Naive thymus-derived CD4-positive, alpha-beta T cell (primary cell): ENCODE measurements at regions not wholly inside any gene's neighbourhood (a gene's known extent, or its start where the extent isn't known, plus 50 kb on each side); places are given as distances from the start of the nearest gene placed in this dataset.

Source experiments
- ATAC-seq: fragments of 150-1000 bp; cut with Tn5 transposase; 2 replicates; pipeline ENCODE4 v1.10.0; 2021; ENCODE audit warnings: mild to moderate bottlenecking, moderate library complexity
- CTCF ChIA-PET: fragments of 350-600 bp; sonication (Branson Sonifier 250); formaldehyde crosslinking; loops from one replicate; lab custom pipeline; 2021; ENCODE audit warnings: antibody characterized with exemption; lab: Charles Lee
- POLR2A ChIA-PET: fragments of 350-600 bp; sonication (Branson Sonifier 250); formaldehyde crosslinking; loops from one replicate; lab custom pipeline; 2021; ENCODE audit warnings: antibody characterized with exemption, inconsistent platforms; lab: Charles Lee
- DNase-seq, 9 donors: peaks; one replicate each; pipeline versions ENCODE4 v3.0.0 to v3.0.0-alpha.2; 2020 to 2022; ENCODE audit warnings: mixed read lengths in 1 of 9
- H3K27ac ChIP-seq: one replicate; pipeline ENCODE4 v1.7.0; 2013; ENCODE audit warnings: mild to moderate bottlenecking, low read depth, low read length, moderate library complexity
- H3K27me3 ChIP-seq, 2 donors: one replicate each; pipeline ENCODE4 v1.7.0; 2013; ENCODE audit warnings: low read length in 2 of 2, mild to moderate bottlenecking in 2 of 2, moderate library complexity in 2 of 2; ENCODE audit not compliant: control insufficient read depth in 2 of 2, insufficient read depth in 2 of 2
- H3K36me3 ChIP-seq, 3 experiments: 1 replicate in 2 of 3; 2 replicates in 1 of 3; pipeline ENCODE4 v1.7.0; 2013; ENCODE audit warnings: low read length in 3 of 3, mild to moderate bottlenecking in 3 of 3, moderate library complexity in 1 of 3; ENCODE audit not compliant: insufficient read depth in 3 of 3, control insufficient read depth in 2 of 3
- H3K4me1 ChIP-seq, 2 donors: one replicate each; pipeline ENCODE4 v1.7.0; 2013; ENCODE audit warnings: low read length in 2 of 2, mild to moderate bottlenecking in 2 of 2, moderate library complexity in 1 of 2; ENCODE audit not compliant: control insufficient read depth in 2 of 2, insufficient read depth in 2 of 2
- H3K4me3 ChIP-seq: 2 replicates; pipeline ENCODE4 v1.7.0; 2013; ENCODE audit warnings: mild to moderate bottlenecking, low read length
- H3K9me3 ChIP-seq, 3 experiments: 1 replicate in 2 of 3; 2 replicates in 1 of 3; pipeline ENCODE4 v1.7.0; 2013; ENCODE audit warnings: low read length in 3 of 3; ENCODE audit not compliant: control insufficient read depth in 2 of 3
- H3K27ac Mint-ChIP-seq, 9 donors: one replicate each; pipeline ENCODE4 v1.8.0; 2020 to 2022; ENCODE audit warnings: mixed read lengths in 9 of 9, mild to moderate bottlenecking in 8 of 9, moderate library complexity in 5 of 9, inconsistent platforms in 2 of 9
- H3K27me3 Mint-ChIP-seq, 5 donors: one replicate each; pipeline ENCODE4 v1.8.0; 2021 to 2022; ENCODE audit warnings: mixed read lengths in 5 of 5, mild to moderate bottlenecking in 1 of 5
- H3K36me3 Mint-ChIP-seq, 5 donors: one replicate each; pipeline ENCODE4 v1.8.0; 2020 to 2022; ENCODE audit warnings: mixed read lengths in 5 of 5, mild to moderate bottlenecking in 3 of 5, inconsistent platforms in 1 of 5
- H3K4me1 Mint-ChIP-seq, 7 donors: one replicate each; pipeline ENCODE4 v1.8.0; 2020 to 2022; ENCODE audit warnings: mixed read lengths in 7 of 7, mild to moderate bottlenecking in 3 of 7, inconsistent platforms in 1 of 7
- H3K4me3 Mint-ChIP-seq, 10 donors: one replicate each; pipeline ENCODE4 v1.8.0; 2020 to 2022; ENCODE audit warnings: mild to moderate bottlenecking in 10 of 10, mixed read lengths in 10 of 10, moderate library complexity in 6 of 10, inconsistent platforms in 2 of 10
- H3K9me3 Mint-ChIP-seq, 11 donors: one replicate each; pipeline ENCODE4 v1.8.0; 2020 to 2022; ENCODE audit warnings: mixed read lengths in 11 of 11, mild to moderate bottlenecking in 4 of 11, inconsistent platforms in 1 of 11, moderate library complexity in 1 of 11
- intact Hi-C, 2 donors: fragments of 100-400 bp; cut with micrococcal nuclease; formaldehyde crosslinking; loops; one replicate each; pipeline ENCODE4 v1.15.1; 2023

DNA sequence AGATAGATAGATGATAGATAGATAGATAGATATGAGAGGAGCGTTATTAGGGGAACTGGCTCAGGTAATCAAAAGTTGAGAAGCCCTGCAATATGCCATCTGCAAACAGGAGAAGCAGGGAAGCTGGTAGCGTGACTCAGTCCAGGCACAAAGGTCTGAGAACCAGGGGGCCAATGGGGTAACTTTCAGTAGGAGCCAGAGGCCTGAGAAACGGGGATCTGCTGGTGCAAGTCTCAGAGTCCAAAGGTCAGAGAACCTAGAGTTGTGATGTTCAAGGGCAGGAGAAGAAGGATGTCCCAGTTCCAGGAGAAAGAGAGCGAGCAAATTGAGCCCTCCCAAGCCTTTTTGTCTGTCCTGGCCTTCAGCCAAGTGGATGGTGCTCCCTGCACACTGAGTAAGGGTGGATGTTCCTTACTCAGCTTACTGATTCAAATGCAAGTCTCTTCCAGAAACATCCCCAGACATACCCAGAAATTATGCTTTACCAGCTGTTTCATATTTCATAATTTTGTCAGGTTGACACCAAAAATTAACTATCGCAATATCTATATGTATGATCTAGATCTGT lies 52.5 kb upstream of the SLC22A11 start:
- no peaks in the 10 kb centered on the region for H3K27me3 ChIP-seq
- no peak overlapping the region for H3K4me3 Mint-ChIP-seq
- H3K4me1 ChIP-seq = no peaks in the 10 kb centered on the region
- H3K9me3 ChIP-seq = peaks cover 0 to 7% (median 0%) of the 10 kb centered on the region in 3 experiments
- H3K36me3 Mint-ChIP-seq = peaks cover 0 to 5% (median 4%) of the 10 kb centered on the region in 5 donors
- H3K4me1 Mint-ChIP-seq = peaks cover 0 to 4% (median 0%) of the 10 kb centered on the region in 7 donors
- no peaks in the 10 kb centered on the region for H3K36me3 ChIP-seq
- intact Hi-C loops = no loop called here
- ChIA-PET POLR2A (no interaction called here), CTCF (no interaction called here)
- H3K27me3 Mint-ChIP-seq = peaks cover 9 to 30% (median 18%) of the 10 kb centered on the region in 5 donors
- H3K27ac Mint-ChIP-seq = no peak overlapping the region
- DNase-seq (no peak), ATAC-seq (no peak)
- H3K9me3 Mint-ChIP-seq = peaks cover 0 to 21% (median 6%) of the 10 kb centered on the region in 11 donors
- H3K4me3 ChIP-seq = no peak overlapping the region
- no peak overlapping the region for H3K27ac ChIP-seq

- intact Hi-C loops = no loop called here
- Histone ChIP-seq H3K36me3 (no peaks in the 10 kb centered on the region), H3K27me3 (no peaks in the 10 kb centered on the region), H3K4me3 (no peak overlapping the region), H3K4me1 (no peaks in the 10 kb centered on the region), H3K9me3 (peaks cover 0 to 7% (median 0%) of the 10 kb centered on the region in 3 experiments), H3K27ac (no peak overlapping the region)
- peaks cover 0 to 5% (median 4%) of the 10 kb centered on the region in 5 donors for H3K36me3 Mint-ChIP-seq
- ChIA-PET POLR2A (no interaction called here), CTCF (no interaction called here)
- ATAC-seq = no peak
- no peak overlapping the region for H3K4me3 Mint-ChIP-seq
- H3K27me3 Mint-ChIP-seq = peaks cover 4 to 25% (median 13%) of the 10 kb centered on the region in 5 donors
- peaks cover 0 to 2% (median 0%) of the 10 kb centered on the region in 7 donors for H3K4me1 Mint-ChIP-seq
- H3K27ac Mint-ChIP-seq = no peak overlapping the region
- peaks cover 0 to 21% (median 6%) of the 10 kb centered on the region in 11 donors for H3K9me3 Mint-ChIP-seq
- DNase-seq = no peak
Measured at GRCh38 chr11:64504999-64505398, 50.7 kb upstream of the SLC22A11 start.
